Activated CD4-positive, alpha-beta T cell treated with anti-CD3 and anti-CD28 coated beads, Interleukin-2, amount 50 U/mL, for 24 hours (primary cell): ENCODE measurements at regions not wholly inside any gene's neighbourhood (a gene's known extent, or its start where the extent isn't known, plus 50 kb on each side); places are given as distances from the start of the nearest gene placed in this dataset.
A peak's percentile ranks its signal among the peaks of the same experiment; 100 is the strongest.
"Not testable (repeated sequence)": the region's sequence is repeated elsewhere in the genome, so short reads cannot be mapped to it uniquely, and the experiment has no call there.

Experiments used
- DNase-seq, 2 donors: peaks; one replicate each; pipeline ENCODE4 v3.0.0-alpha.2; 2020; ENCODE audit warnings: low read depth in 1 of 2, low spot score in 1 of 2

DNA sequence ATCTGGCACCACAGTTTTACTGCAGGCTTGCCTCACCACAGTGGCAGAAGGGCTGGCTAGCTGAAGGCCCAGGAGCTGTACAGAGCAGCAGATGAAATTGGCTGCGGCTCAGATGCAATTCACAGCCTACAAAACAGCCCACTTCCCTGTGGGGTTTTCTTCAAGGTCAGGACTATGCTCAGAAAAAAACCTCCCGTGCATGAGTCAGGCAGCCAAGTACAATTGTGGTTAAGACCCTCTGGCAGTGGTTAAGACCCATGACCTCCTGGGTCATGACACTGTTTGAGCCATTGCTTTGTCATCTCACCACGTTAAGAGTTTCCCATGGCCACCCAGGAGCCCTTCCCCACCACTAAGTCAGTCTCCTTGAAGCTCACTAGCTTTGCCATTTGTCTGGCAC lies 276.3 kb downstream of the HNRNPD start:
- no peak for DNase-seq

DNA sequence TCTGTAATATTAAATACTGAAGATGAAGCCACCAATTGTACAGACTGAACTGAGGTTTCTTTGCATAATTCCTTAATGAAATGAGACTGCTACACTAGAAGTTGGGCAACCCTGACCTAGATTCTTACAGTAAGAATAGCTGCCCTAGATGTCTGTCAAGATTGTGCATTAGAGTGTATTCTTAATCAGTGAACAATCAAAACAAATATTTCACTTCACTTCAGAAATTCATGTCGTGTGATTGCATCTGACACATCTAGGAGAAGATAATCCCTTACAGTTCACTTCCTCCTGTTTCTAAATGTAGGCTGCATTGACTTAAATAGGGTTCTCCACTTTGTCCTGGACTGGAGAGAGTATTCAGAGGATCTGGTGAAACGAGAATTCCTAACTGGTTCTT lies 283.1 kb downstream of the HNRNPD start:
- DNase-seq, result no peak

DNA sequence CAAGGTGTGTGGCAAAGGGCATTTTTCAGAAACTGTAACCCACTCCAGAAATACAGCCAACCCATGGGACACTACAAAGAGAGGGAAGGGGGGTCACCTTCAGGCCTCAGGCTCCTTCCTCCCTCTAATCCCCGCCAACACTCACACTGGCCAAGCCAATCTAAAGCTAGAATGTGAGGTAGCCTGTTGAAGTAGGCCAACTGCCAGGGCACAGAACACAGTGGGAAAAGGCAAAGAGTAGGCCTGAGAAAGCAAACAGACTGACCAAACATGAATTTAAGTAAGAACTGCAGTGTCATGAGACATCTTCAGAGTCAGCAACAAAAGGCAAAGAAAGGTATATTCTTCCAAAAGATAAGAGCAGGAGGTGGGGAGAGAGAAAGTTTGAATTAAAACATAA lies 289.0 kb downstream of the HNRNPD start:
- DNase-seq, result no peak

DNA sequence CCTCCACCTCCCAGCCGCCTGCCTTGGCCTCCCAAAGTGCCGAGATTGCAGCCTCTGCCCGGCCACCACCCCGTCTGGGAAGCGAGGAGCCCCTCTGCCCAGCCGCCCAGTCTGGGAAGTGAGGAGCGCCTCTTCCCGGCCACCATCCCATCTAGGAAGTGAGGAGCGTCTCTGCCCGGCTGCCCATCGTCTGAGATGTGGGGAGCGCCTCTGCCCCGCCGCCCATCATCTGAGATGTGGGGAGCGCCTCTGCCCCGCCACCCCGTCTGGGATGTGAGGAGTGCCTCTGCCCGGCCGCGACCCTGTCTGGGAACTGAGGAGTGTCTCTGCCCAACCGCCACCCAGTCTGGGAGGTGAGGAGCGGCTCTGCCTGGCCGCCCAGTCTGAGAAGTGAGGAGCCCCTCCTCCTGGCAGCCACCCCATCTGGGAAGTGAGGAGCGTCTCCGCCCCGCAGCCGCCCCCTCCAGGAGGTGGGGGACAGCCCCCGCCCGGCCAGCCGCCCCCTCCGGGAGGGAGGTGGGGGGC lies 296.3 kb downstream of the HNRNPD start:
- not testable (repeated sequence) for DNase-seq

DNA sequence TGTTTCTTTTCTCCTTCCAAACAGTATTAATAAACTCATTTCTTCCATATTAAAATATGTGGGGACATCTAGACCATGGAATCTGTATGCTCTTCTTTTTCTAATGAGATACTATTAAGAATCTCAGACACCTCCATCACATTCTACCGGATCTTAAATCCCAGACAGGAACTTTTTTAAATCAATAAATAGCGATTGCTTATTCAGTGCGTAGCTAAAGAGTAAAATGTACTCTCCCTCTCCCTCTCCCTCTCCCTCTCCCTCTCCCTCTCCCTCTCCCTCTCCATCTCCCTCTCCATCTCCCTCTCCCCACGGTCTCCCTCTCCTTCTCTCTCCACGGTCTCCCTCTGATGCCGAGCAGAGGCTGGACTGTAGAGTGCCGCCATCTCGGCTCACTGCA lies 297.0 kb downstream of the HNRNPD start:
- DNase-seq, result no peak

DNA sequence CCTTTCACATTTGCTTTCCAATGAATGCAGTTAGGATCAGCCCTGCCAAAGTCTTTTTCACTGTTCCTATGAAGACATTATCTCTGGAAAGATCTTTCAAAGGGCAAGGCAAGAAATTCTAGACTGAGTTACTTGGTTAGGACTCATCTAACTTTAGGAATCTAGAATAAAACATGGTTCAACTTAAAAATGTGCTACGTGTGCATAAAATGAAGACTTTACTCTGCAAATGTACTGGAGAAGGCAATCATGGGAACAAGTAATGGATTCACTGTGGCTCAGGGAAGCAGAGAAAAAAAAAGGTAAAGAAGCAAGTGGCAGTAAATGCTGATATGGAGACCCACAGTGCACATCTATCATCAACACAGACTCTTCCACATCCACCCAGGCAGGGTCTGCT lies 297.4 kb downstream of the HNRNPD start:
- DNase-seq, result no peak

DNA sequence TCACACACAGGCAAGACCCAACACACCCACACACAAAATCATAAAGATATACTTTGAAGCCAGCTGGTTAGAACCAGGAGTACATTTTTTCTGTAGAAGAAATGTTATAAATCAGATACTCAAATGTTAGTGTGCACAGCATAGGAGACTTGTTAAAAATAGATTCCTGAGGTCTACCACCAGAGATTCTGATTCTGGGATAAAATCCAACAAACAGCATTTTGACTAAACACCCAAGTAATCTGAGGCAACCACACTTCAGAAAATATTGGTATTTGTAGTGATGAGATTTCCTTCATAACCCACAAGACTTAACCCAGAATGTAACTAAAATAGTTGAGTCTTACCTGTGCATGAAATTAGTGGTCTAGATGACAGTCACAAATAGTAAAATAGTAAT lies 301.8 kb downstream of the HNRNPD start:
- no peak for DNase-seq

DNA sequence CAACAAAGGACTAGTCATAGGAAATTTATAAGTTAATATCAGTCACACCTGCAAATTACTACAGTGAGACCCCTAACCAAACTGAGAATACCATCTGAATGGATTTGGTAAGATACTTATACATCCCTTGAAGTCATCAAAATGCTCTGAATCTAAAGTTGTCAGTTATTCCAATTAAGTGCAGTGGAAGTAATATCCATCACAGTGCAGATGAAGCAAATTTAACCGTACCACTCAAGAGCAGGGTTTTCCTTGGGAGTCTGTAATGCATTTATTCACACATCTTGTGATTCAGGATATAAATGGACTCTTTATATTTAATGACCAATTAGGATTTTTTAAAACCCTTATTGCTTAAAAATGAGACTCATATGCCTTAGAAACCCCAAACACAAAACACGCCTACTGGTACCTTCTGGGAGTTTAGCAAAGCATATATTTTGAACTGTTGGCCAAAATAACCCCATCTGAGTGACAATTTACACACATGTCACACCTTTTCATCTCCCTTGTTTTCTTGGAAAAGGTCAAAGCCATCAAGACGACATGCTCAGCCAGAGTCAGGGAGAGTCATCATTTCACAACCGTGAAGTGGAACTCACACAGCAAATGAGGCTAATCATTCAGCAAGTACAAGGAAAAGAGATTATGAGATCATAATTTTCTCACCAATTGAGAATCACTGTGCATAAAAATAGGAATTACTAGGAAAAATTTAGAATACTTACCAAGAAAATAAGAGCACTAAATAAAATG lies 303.7 kb downstream of the HNRNPD start:
- DNase-seq, result no peak

DNA sequence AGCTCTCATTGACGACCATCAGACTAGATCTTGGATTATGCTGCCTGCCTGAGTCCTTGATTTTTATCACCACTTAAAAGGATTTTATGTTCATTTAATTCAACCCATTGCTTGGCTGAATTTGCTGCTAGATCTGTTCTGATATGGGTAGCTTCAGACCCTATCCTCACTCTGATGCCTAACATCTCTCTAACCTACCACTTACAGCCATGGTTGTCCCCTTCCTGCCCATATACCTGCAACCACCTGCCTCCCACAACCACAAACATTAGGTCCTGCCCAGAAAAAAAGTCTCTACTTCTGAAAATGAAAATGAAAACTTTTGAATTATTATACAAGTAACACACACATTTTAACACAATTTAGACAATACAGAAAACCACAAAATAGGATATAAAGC lies 310.8 kb downstream of the HNRNPD start:
- DNase-seq, result no peak

DNA sequence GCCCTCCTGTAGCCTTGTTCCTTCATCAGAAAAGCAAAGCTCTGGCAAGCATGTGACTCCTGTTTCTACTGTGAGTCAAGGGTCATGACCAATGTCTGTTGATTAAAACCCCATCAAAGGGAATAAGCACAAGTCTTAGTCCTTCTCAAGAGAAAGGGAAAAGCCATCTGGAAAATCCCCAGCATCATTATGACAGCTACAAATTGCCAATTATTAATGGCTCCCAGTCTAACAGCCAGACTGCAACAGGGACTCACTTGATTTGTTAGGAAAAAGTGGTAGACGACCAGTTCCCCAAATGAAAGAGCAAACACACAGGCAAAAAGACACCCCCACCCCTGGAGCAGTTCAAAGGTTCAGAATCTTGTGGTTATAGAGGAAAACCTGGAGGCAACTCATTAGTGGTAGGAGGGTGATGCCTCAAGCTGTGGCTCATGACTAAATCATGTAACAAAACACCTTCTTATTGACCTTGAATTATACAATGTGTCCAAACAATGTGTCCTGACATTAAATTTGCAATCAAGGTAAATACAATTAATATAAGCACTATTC lies 315.7 kb downstream of the HNRNPD start:
- no peak for DNase-seq

DNA sequence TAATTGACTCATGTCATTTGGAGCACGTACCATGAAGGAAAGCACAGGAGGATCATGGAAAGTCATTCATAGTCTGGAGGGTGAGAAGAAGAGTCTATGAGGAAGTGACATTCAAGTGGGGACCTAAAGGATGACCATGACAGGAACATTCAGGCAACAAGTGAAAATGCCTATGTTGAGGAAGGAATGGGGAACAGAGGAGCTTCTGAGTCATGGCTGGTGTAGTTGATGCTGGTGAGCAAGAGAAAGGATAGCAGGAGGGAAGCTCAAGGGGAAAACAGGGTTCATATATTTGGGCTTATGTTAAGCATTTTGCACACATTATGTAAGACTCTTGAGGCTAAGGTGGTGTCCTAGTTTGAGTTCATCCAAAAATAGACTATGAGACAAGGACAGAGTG lies 318.6 kb downstream of the HNRNPD start:
- no peak for DNase-seq

DNA sequence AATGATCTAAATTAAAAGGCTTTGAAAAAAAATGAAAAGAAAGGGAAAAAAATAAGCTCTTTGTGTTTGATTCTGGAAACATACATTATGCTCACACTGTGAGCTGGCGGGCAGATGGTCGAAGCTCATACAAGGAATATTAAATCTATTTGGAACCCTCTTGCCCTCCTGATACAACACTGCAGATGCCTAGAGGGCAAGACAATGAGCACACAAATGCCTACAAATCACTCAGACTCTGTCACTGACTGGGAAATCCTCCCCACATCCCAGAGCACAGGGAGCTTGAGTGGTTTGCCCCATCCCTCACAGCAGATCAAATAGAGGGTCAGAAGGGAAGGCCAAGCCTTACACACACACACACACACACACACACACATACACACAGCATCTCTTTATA lies 320.4 kb downstream of the HNRNPD start:
- DNase-seq, result no peak

DNA sequence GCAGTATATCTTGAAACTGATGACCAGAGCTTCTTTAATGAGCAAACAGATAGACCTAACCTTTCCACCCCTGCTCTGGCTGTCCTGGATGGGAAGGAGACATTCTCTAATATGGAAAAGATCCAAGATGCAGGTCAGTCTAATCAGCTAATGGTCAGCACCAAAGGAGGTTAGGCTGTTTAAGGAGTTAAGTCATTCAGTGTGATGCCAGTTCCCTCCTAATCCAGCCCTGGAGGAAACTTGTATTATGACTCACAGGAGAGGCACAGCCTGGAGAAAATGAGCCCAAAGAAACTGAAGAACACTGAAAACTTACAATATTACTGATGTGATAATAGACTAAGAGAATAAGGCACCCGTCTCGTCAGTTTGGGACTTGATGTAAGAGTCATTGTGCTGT lies 323.0 kb downstream of the HNRNPD start:
- DNase-seq, result no peak

DNA sequence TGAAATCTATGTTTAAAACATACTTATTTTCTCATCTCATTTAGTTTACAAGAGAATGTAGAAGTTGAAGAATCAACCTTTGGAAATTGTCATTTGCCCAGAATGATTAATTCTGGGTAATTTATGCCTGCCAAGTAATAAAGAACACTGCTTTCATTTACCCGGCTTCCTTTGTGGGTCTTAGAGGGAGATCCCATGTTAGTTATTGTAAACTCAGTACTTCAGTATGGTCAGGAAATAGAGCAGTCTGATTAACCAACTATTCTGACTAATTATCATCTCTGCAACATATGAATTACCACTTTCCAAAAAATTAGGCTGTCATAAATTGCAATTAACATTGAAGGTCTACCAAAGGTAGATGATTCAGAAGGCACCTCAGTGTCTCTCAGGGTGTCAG lies 324.5 kb downstream of the HNRNPD start:
- DNase-seq, result no peak

DNA sequence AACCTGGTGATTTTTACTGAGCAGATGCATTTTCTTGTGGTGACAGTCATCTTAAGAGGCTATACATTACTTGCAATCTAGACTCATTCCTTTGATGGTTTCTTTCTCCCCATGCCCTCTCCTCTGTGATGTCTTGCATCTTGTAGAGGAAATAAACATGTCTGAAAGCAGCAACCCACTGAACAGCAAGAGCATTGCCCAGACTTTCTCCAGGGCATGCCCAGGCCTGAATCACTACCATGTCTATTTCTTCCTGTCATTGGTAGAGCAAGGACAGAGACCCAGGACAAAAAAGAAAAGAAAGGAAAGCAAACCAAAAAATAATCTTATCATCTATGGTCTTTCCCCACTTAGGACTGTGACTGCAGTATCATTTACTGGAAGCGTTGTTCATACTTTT lies 326.1 kb downstream of the HNRNPD start:
- DNase-seq, result no peak

DNA sequence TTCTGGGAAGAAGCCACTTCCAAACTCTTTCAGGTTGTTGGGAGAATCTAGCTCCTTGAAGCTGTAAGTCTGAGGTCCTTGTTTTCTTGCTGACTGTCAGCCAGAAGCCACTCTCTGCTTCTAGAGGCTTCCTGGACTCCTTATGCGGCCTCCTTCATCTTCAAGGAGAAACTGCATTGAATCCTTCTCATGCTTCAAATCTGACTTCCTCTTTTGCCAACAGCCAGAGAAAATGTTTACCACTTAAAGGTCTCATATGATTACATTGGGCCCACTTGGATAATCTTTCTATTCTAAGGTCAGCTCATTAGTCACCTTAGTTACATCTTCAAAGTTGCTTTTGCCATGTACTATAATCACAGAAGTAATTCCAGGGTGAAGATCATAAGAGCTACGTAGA lies 327.0 kb downstream of the HNRNPD start:
- no peak for DNase-seq

DNA sequence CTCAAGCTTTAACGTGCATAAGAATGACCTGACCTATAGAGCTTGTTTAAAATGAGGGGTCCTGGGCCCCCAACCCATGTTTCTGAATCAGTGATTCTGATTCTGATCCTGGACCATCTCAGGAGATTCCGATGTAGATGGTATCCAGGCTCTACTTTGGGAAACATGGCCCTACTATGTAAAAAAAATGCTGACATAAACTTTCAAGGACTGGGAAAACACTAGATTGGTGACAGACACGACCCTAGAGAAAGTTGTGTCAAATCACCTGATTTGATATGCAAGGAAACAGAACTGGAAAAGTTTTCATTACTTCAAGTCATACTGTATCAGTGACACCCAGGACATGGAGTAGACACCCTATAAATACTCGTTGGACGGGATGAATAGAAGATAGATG lies 328.5 kb downstream of the HNRNPD start:
- DNase-seq, result no peak

DNA sequence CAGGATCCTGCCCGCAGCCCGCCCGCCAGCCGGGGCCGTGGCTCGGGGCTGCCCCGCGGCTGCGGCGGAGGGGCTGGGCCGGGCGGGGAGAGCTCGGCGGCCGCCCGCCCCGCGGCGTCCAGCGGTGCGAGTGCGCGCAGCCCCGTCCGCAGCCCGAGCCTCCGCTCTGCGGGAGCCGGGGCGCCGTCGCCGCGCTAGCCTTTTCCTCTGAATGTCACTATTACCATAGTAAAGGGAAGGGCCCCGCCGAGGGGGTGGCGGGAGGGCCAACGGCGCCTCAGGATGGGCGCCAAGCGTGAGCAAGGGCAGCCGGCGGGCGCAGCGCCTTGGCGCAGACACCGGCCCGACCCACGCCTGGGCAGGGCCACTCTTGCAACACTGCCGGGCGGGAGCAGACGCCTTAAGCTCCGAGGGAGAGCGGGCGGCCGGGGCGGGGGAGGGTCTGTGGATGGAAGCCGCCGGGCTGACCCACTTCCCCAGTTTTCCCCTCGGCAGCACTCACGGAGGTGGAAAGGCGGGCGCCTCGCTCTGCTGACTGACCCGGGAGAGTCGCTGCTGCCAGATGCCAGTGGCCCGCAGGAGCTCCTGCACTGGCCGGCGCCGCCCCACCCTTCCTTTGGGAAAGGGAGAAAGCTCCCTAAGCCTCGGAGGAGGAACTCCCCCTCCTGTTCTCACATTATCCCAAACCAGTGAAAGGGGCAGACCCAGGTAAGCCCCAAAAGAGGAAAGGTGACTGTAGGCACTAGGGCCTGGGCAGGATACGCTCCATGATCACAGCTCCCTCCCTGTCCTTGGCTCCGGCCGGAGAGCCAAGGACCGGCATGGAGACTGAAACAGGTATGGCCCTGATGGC lies 329.4 kb downstream of the HNRNPD start:
- DNase-seq, result no peak

DNA sequence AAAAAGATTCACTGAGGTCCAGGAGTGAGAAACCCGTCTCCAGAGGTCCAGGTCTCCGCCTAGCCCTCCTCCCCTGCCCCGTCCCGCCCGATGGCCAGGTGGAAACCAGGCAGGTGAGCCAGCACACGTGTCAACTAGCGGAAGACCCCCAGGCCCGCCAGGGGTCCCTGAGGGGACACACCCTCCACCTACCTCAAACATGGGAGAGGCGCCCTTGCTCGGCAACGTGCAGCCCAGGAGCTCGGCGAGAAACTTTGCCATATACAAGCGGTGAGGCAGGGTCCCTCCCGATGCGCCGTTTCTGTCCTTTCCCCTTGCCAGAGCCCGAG lies 330.0 kb downstream of the HNRNPD start:
- no peak for DNase-seq

DNA sequence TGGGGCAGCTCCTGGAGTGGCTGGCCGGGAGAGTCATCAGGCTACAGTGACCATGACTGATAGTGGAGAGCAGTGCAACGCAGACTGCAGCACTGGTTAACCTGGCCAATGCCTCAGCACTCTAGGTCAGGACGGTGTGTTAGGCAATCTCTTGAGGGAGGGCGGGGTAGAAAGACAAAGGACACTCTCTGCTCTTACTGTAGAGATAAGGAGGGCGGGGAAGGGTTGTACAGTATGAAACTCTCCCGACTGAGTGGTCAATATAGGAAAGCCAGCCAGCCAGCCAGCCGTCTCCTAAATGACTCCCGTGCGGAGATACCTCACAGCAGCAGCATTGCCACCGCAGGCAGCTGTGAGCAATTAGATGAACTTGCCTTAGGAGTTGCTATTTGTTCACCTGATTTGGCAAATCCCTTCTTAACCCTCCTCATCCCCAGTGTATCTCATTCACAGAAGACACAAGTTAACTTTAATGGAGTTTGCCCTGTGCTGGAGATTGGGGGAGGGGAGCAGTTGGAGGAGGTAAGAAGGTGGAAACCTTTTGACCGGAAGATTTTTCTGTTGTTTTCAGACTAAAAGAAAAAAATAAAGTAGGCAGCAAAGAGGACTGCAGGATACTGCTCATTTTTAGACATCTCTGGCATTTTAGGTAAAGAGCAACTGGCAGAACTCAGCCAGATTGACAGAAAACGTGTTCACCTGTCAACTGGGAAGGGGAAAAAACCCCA lies 330.5 kb downstream of the HNRNPD start:
- no peak for DNase-seq

DNA sequence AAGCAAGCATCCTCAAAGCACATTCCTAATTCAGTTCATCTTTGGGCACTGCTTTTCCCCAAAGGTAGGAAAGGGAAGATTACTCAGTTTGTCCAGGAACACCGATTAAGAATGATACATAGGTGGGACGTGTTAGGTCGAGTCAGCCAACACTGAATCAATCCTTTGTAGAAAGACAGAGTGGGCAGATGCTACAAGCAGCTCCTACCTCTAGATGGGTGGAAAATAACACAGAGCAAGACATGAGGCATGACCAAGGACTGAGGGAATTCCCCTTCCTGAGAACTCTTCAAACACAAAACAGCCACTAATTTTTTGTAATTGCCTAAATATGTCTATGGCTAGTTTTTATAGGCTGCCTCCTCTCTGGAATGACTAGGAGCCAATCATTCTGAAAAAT lies 331.7 kb downstream of the HNRNPD start:
- peak in 1 of 2 donors; percentile 4 for DNase-seq

DNA sequence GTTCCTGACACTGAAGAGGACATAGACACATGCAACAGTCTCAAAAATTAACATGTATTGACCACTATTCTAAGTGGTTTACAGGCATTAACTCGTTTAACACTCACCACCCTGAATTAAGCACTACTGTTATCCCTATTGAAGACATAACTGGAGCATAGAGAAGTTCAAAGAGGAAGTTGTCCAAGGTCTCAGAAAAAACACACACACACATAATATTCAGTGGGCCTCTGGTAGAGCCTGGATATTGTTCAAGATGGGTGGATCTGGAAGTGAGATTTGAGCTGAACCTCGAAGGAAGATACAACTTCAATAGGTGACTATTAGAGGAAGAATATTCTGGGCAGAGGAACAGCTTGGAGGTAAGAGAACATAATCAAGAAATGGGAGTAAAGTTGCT lies 334.9 kb downstream of the HNRNPD start:
- DNase-seq, result no peak
